Endothelial cell of umbilical vein (primary cell): ENCODE measurements at regions not wholly inside any gene's neighbourhood (a gene's known extent, or its start where the extent isn't known, plus 50 kb on each side); places are given as distances from the start of the nearest gene placed in this dataset.

ENCODE experiments used
- BruUV-seq: library from RNA; stranded (reverse); fragments of 400-500 nt; replicated peaks from 2 replicates; lab custom pipeline; 2021; lab: Mats Ljungman, UMichigan
- CTCF ChIA-PET: fragments of 300-600, 350-600 bp; sonication (Branson Sonifier 250); formaldehyde crosslinking; loops from one replicate; lab custom pipeline; 2021; ENCODE audit warnings: antibody characterized with exemption, inconsistent platforms; lab: Charles Lee
- POLR2A ChIA-PET: fragments of 300-600, 350-600 bp; sonication (Branson Sonifier 250); formaldehyde crosslinking; loops from one replicate; lab custom pipeline; 2021; ENCODE audit warnings: antibody characterized with exemption, inconsistent platforms; lab: Charles Lee
- DNase-seq: peaks from one replicate; pipeline ENCODE4 v3.0.0-alpha.2; 2011; ENCODE audit warnings: low read depth, low spot score
- FAIRE-seq: peaks from 2 replicates; lab custom pipeline; 2011; peaks lifted over from hg19 to GRCh38; lab: Jason Lieb, UNC
- H2AFZ ChIP-seq: 2 replicates; pipeline ENCODE4 v1.6.0; 2012; ENCODE audit warnings: low read depth, low read length, control low read depth, inconsistent platforms
- H3K27ac ChIP-seq: 2 replicates; pipeline ENCODE4 v1.5.1; 2011; ENCODE audit warnings: low read depth, mild to moderate bottlenecking, control low read depth, low read length, moderate library complexity; ENCODE audit not compliant: insufficient read depth
- H3K27me3 ChIP-seq, 2 experiments: 2 replicates each; pipeline versions ENCODE4 v1.6.0 to v1.6.1; 2011; ENCODE audit warnings: low read length in 2 of 2, mixed read lengths in 1 of 2; ENCODE audit not compliant: control insufficient read depth in 2 of 2, insufficient read depth in 2 of 2
- H3K36me3 ChIP-seq, 2 experiments: 2 replicates in 1 of 2; 3 replicates in 1 of 2; pipeline ENCODE4 v1.5.1; 2011; ENCODE audit warnings: low read length in 2 of 2, mild to moderate bottlenecking in 1 of 2, moderate library complexity in 1 of 2; ENCODE audit not compliant: control insufficient read depth in 2 of 2, insufficient read depth in 2 of 2; ENCODE audit errors: extremely low read depth in 1 of 2
- H3K4me1 ChIP-seq: 3 replicates; pipeline ENCODE4 v1.5.1; 2011; ENCODE audit warnings: mild to moderate bottlenecking, low read length; ENCODE audit not compliant: control insufficient read depth, insufficient read depth; ENCODE audit errors: extremely low read depth
- H3K4me2 ChIP-seq: 2 replicates; pipeline ENCODE4 v1.6.1; 2011; ENCODE audit warnings: low read length, control low read depth, mixed read lengths; ENCODE audit not compliant: insufficient read depth
- H3K4me3 ChIP-seq, 3 experiments: fragments of 200-600 bp in 1 of 3; sonication (generic), shearing (Covaris generic) in 1 of 3; replicated peaks in 1 of 3; 2 replicates each; pipeline ENCODE4 v1.5.1; 2011 to 2016; ENCODE audit warnings: control low read depth in 3 of 3, low read length in 3 of 3, mild to moderate bottlenecking in 2 of 3, inconsistent platforms in 1 of 3, low read depth in 1 of 3, moderate library complexity in 1 of 3; ENCODE audit not compliant: insufficient read depth in 1 of 3
- H3K79me2 ChIP-seq: 2 replicates; pipeline ENCODE4 v1.6.0; 2012; ENCODE audit warnings: low read length, inconsistent platforms; ENCODE audit not compliant: control insufficient read depth, insufficient read depth
- H3K9ac ChIP-seq: replicated peaks from 2 replicates; pipeline ENCODE3; 2011; ENCODE audit warnings: low read length, control low read depth; ENCODE audit not compliant: insufficient read depth; ENCODE audit errors: extremely low read depth
- H3K9me1 ChIP-seq: replicated peaks from 3 replicates; pipeline ENCODE4 v1.6.0; 2011; ENCODE audit warnings: mild to moderate bottlenecking, low read length; ENCODE audit not compliant: control insufficient read depth, insufficient read depth; ENCODE audit errors: extremely low read depth
- H3K9me3 ChIP-seq: replicated peaks from 2 replicates; pipeline ENCODE4 v1.5.1; 2012; ENCODE audit warnings: low read length, inconsistent platforms; ENCODE audit not compliant: control insufficient read depth, insufficient read depth
- H4K20me1 ChIP-seq: replicated peaks from 2 replicates; pipeline ENCODE3; 2011; ENCODE audit warnings: mild to moderate bottlenecking, low read length; ENCODE audit not compliant: control insufficient read depth, insufficient read depth; ENCODE audit errors: extremely low read depth
- EZH2 ChIP-seq: IDR thresholded peaks from 2 replicates; pipeline ENCODE4 v1.6.1; 2012; ENCODE audit warnings: borderline replicate concordance, low read depth, mild to moderate bottlenecking, moderate library complexity, low read length, inconsistent platforms; ENCODE audit not compliant: severe bottlenecking
- FOS ChIP-seq: IDR thresholded peaks from 2 replicates; pipeline ENCODE4 v1.6.1; 2011; ENCODE audit warnings: mild to moderate bottlenecking, low read length, moderate library complexity, borderline replicate concordance; ENCODE audit not compliant: insufficient read depth
- GATA2 ChIP-seq: IDR thresholded peaks from 2 replicates; pipeline ENCODE4 v1.7.0; 2011; ENCODE audit warnings: low read depth, mild to moderate bottlenecking, moderate library complexity, mixed read lengths, low read length; ENCODE audit not compliant: insufficient read length, insufficient read depth
- JUN ChIP-seq: IDR thresholded peaks from 2 replicates; pipeline ENCODE4 v1.6.1; 2011; ENCODE audit warnings: borderline replicate concordance, low read depth; ENCODE audit not compliant: insufficient read length, insufficient read depth
- MYC ChIP-seq: IDR thresholded peaks from one replicate; pipeline ENCODE4 v1.6.1; 2011; ENCODE audit warnings: mild to moderate bottlenecking, low read depth, low read length
- POLR2A ChIP-seq: IDR thresholded peaks from 2 replicates; pipeline ENCODE4 v1.6.1; 2012; ENCODE audit warnings: low read depth, mild to moderate bottlenecking, control low read depth, low read length
- POLR2AphosphoS5 ChIP-seq: IDR thresholded peaks from 2 replicates; pipeline ENCODE4 v1.6.1; 2012; ENCODE audit warnings: low read depth, mild to moderate bottlenecking, control low read depth, low read length, moderate library complexity; ENCODE audit not compliant: insufficient read depth
- dilution Hi-C: fragments of 300-500 bp; cut with MboI; formaldehyde crosslinking; loops from one replicate; pipeline ENCODE4 v1.15.0; 2019; ENCODE audit warnings: low sequenced_read_pairs; ENCODE audit not compliant: extremely low pct_ligation_motif_present
- intact Hi-C: fragments of 100-400 bp; cut with micrococcal nuclease; formaldehyde crosslinking; loops from one replicate; pipeline ENCODE4 v1.10.0; 2022
- TF ChIP-seq, protein P1 (sequence below), 2 donors: IDR thresholded peaks; 1 replicate in 1 of 2; 2 replicates in 1 of 2; pipeline ENCODE4 v1.5.1; 2011; ENCODE audit warnings: low read length in 2 of 2, mild to moderate bottlenecking in 2 of 2, moderate library complexity in 2 of 2, control low read depth in 1 of 2, inconsistent platforms in 1 of 2, low read depth in 1 of 2; ENCODE audit not compliant: insufficient read depth in 1 of 2; ENCODE audit errors: extremely low read depth in 1 of 2
- TF ChIP-seq, protein P2 (sequence below): IDR thresholded peaks from 2 replicates; pipeline ENCODE4 v1.6.1; 2011; ENCODE audit not compliant: insufficient read depth, insufficient read length

DNA sequence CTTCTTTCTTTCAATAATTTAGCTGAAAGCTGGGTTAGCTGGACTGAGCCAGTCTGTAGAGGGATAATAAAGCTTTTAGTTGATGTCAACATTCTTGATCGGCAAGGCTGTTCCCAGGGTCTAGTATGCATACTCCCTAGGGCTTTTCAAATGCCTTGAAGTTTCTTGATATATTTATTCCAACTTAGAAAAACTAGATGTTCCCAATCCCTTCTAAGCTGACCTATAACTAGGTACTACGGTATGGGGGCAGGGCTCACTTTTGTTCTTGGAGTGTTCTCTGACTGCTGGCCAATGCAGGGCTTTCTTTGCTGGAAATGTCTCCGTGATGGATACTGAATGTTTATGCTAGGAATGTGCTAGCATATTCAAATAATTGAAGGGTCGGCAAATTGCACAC, 258.6 kb upstream of the TANK start:
- H3K4me1 ChIP-seq = no peaks in the 10 kb centered on the region
- no peaks in the 10 kb centered on the region for H3K9me1 ChIP-seq
- ChIA-PET CTCF (no interaction called here), POLR2A (no interaction called here)
- dilution Hi-C loops (no loop called here), intact Hi-C loops (no loop called here)
- no peak overlapping the region for H2AFZ ChIP-seq
- no peak overlapping the region for H3K4me2 ChIP-seq
- H3K27ac ChIP-seq = no peak overlapping the region
- H3K27me3 ChIP-seq = no peaks in the 10 kb centered on the region
- H3K9ac ChIP-seq = no peak overlapping the region
- no peaks in the 10 kb centered on the region for H3K36me3 ChIP-seq
- no peak for TF ChIP-seq FOS
- TF ChIP-seq, protein P1, sequence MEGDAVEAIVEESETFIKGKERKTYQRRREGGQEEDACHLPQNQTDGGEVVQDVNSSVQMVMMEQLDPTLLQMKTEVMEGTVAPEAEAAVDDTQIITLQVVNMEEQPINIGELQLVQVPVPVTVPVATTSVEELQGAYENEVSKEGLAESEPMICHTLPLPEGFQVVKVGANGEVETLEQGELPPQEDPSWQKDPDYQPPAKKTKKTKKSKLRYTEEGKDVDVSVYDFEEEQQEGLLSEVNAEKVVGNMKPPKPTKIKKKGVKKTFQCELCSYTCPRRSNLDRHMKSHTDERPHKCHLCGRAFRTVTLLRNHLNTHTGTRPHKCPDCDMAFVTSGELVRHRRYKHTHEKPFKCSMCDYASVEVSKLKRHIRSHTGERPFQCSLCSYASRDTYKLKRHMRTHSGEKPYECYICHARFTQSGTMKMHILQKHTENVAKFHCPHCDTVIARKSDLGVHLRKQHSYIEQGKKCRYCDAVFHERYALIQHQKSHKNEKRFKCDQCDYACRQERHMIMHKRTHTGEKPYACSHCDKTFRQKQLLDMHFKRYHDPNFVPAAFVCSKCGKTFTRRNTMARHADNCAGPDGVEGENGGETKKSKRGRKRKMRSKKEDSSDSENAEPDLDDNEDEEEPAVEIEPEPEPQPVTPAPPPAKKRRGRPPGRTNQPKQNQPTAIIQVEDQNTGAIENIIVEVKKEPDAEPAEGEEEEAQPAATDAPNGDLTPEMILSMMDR (IDR thresholded peaks at IDR 0.05; ENCODE audit: extremely low read depth in 1 of 2, insufficient read depth in 1 of 2, low read depth in 1 of 2, low read length in 2 of 2) = no peak
- TF ChIP-seq EZH2 = no peak
- TF ChIP-seq POLR2A = no peak
- TF ChIP-seq MYC = no peak
- TF ChIP-seq POLR2AphosphoS5 = no peak
- TF ChIP-seq, protein P2, sequence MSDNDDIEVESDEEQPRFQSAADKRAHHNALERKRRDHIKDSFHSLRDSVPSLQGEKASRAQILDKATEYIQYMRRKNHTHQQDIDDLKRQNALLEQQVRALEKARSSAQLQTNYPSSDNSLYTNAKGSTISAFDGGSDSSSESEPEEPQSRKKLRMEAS = no peak
- TF ChIP-seq GATA2 = no peak
- no peak for TF ChIP-seq JUN
- no peak for FAIRE-seq
- no peaks in the 10 kb centered on the region for H3K79me2 ChIP-seq
- no peaks in the 10 kb centered on the region for H3K9me3 ChIP-seq
- H4K20me1 ChIP-seq = no peaks in the 10 kb centered on the region
- no peak for DNase-seq
- BruUV-seq = no TSS peak
- no peak overlapping the region for H3K4me3 ChIP-seq
